Gastroesophageal sphincter (tissue), 3 donors: ENCODE measurements at regions not wholly inside any gene's neighbourhood (a gene's known extent, or its start where the extent isn't known, plus 50 kb on each side); places are given as distances from the start of the nearest gene placed in this dataset.

Source experiments
- CTCF ChIP-seq, 4 experiments: fragments of 200-600 bp in 2 of 4; fragments of 450-650 bp in 2 of 4; sonication (generic) in 1 of 4; IDR thresholded peaks; one replicate each; pipeline ENCODE4 v1.5.1; 2017 to 2019; ENCODE audit warnings: antibody characterized with exemption in 4 of 4, mild to moderate bottlenecking in 2 of 4, moderate library complexity in 2 of 4
- EP300 ChIP-seq: sonication (generic); formaldehyde crosslinking; IDR thresholded peaks from one replicate; pipeline ENCODE4 v1.6.1; 2017; ENCODE audit warnings: antibody characterized with exemption, mild to moderate bottlenecking
- POLR2A ChIP-seq, 2 donors: fragments of 450-650 bp; IDR thresholded peaks; one replicate each; pipeline ENCODE4 v1.6.1; 2017; ENCODE audit warnings: antibody characterized with exemption in 2 of 2, mild to moderate bottlenecking in 2 of 2, moderate library complexity in 1 of 2

DNA sequence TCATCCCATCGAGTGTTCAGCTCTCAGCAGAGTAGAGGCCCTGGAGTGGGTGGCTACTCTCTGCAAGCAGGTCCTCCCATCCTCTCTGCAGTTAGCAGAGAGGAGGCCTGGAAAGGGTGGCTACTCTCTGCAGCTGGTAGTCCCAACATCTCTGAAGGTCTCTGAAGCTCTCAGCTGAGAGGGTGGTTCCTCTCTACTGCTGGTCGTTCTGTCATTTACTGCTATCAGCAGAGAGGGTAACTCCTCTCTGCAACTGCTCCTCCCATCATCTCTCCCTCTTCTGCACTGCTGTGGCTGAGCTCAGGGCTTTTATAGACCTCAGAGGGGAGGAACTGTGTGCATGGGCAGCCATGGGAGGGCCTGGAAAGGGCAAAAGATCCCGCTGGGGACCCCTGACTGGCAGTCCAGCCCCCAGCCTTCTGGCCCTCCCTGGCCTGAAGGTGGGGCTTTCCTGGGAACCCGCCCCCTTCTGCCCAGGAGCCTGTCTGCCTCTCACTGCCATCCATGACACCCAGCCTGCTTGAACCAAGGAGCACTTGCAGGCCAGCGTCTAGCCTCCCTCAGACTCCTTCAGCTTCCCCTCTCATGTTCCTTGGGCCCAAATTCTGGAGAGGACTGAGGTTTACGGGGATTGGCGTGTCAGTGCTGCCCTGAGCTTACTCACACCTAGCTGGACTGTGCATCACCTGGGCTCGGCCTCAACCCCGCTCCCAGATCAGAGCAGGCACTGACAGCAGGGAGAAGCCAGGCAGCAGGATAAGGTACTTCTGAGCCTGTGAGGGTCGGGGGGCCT, 898.3 kb upstream of the NEGR1 start:
- no peak for TF ChIP-seq POLR2A (IDR thresholded peaks at IDR 0.05)
- no peak for TF ChIP-seq CTCF (IDR thresholded peaks at IDR 0.05)
- no peak for TF ChIP-seq EP300
